Left lobe of liver (tissue), 2 donors: ENCODE measurements at regions not wholly inside any gene's neighbourhood (a gene's known extent, or its start where the extent isn't known, plus 50 kb on each side); places are given as distances from the start of the nearest gene placed in this dataset.

ENCODE experiments used
- ATAC-seq: fragments of 200-7000 bp; cut with Tn5 transposase; one replicate; pipeline ENCODE4 v1.9.1; 2020; ENCODE audit warnings: mild to moderate bottlenecking, moderate library complexity
- DNase-seq: peaks from one replicate; pipeline ENCODE4 v3.0.0-alpha.2; 2020; ENCODE audit warnings: low spot score
- donor health status: DM: no; HTN: no; CAD: no; lungs with moderate emphysema.
- donor health status: DM: no; HTN: yes; CAD: no.

DNA sequence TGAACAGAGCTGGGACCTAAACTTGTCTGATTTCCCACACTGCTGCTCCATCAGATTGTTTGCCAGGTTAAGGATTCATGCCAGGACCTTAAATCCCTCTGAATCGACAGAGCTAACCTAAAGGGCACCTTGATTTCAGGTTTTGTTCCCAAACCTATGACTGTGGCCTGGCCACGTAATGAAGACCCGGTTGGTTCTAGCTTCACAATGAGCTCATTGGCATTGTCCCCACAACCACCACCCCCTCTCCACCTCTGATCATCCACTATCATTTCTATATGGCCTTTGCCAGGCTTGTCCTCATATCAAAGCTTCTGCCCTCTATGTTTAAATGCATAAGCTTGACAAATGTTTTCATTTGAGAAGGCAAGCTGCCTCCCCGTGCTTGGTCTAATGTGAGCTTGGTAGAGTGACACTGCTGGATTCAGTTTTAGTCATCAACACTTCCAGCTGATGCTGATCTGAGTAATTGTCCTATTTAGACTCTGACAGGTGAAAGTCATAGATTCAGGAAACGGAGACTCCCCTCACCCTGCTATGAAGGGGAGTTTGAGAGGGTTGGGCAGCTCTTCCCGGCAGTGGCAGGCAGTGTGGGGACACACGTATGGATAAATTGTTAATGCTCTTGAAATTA lies 407.1 kb upstream of the CFAP20DC start:
- DNase-seq (no peak), ATAC-seq (no peak)

GRCh38 chr3:59451800-59452746 lies 402.2 kb upstream of the CFAP20DC start:
- no peak for DNase-seq
- ATAC-seq, result no peak

DNA sequence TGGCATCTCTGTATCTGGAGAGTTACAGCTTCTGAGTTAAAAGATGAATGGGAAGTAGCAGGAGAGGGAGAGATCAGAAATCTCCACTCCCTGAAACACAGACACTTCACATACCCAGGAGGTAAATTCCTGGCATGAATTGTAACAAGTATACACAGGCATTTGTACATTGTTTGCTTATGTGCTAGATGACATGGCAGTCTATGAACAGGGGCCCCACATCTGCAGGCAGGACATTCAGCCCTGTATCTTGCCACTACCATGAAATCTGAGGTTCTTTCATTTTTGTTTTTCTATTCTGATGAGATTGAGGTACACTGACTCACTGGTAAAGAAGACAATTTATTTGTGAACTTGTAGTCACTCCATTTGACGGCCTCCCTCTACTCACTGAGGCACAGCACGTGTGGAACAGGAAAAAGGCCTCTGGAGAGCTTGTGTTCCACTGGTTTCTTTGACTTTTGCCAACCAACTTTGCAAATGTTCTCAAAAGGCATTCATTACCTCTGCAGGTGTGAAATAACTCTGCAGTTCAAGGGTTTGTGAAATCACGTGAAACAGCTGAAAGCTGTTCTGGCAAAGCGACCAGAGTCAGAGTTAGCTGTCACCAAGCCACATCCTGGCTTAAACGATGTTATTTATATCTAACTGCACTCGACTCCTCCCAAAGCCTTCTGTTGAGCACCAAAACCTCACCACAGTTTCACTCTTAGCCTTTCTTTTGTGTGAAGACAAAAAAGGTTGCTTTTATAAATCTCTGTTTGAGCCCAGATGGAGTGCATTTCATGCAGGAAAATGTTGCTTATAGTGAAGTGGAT lies 401.3 kb upstream of the CFAP20DC start:
- DNase-seq (no peak), ATAC-seq (no peak)

GRCh38 chr3:59450437-59450836 lies 400.6 kb upstream of the CFAP20DC start:
- no peak for ATAC-seq
- no peak for DNase-seq

DNA sequence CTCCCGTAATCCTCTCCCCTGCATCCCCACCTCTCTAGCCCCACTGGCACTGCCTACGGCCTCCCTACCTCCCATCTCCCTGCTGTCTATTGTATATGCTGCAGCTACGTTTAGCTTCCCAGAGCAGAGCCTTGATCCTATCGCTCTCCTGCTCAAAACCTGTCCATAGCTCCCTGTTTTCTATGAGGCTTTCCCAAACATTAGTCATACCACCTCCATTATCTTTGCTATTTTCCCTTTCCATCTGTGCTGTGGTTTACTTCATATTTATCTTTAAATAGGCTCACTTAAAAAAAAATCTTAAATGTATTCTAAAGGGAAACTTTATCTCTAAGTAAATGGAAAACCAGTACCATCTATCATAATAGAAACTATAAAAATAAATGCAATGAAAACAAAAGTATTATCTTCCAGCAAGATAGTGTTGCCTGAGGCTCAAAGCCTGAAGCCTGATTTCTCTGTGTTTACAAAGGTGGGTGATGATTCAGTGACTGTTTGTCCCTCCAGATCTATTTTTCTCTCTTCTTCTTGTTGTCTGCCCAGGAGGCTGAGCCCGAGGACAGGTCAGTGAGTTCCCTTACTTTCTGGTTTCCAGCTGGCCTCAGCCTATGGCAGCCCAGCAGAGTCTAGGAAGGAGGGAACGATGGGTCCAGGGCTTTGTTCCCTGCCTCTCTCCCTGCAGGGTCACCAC lies 397.1 kb upstream of the CFAP20DC start:
- no peak for ATAC-seq
- DNase-seq, result no peak

DNA sequence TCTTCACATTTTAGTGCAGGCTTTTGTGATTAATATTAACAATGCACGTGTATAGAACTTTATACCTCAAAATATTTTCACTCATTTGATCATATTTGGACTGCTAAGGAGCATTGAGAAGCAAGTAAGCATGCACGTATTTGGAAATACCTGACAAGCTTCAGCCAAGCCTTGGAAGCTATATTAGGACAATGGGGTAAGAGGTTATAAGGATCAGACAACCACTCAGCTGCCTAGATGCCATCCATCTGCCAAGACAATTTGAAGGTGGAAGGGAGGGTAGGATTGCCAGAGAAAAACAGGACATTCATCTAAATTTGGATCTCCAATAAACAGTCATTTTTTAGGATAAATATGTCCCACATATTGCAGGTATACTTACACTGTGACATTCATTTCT lies 394.9 kb upstream of the CFAP20DC start:
- no peak for ATAC-seq
- DNase-seq, result no peak

GRCh38 chr3:59444294-59444671 lies 394.5 kb upstream of the CFAP20DC start:
- DNase-seq, result no peak
- ATAC-seq, result no peak

DNA sequence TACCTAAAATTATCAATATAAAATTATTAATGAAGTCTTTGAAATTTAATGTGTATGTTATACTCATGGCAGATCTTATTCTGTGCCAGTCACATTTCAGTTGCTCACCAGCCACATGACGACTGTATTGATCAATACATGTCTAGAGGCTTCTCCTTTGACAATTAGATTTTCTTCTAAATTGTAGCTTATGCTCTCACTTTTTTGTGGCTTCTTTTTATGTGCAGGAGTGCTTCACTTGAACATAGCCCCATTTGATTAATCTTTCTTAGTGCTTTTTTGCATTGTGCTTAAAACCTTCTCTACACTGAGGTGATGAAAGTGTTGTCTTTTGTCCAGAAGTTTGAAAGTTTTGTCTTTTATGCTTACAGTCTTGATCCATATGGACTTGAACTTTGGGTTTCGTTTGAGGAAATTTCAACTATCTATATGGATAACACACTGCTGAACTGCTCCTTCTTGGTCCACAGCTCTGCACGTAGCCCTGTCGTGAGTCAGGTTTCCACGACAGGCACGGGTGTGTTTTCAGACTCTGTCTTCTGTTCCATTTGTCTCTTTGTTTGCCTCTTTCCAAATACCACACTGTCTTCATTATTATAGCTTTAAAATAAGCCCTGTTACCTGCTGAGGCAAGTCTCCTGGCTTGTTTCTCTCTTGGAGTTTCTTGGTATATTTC lies 393.9 kb upstream of the CFAP20DC start:
- DNase-seq (no peak), ATAC-seq (no peak)

GRCh38 chr3:59442046-59442445 lies 392.2 kb upstream of the CFAP20DC start:
- ATAC-seq (no peak), DNase-seq (no peak)

DNA sequence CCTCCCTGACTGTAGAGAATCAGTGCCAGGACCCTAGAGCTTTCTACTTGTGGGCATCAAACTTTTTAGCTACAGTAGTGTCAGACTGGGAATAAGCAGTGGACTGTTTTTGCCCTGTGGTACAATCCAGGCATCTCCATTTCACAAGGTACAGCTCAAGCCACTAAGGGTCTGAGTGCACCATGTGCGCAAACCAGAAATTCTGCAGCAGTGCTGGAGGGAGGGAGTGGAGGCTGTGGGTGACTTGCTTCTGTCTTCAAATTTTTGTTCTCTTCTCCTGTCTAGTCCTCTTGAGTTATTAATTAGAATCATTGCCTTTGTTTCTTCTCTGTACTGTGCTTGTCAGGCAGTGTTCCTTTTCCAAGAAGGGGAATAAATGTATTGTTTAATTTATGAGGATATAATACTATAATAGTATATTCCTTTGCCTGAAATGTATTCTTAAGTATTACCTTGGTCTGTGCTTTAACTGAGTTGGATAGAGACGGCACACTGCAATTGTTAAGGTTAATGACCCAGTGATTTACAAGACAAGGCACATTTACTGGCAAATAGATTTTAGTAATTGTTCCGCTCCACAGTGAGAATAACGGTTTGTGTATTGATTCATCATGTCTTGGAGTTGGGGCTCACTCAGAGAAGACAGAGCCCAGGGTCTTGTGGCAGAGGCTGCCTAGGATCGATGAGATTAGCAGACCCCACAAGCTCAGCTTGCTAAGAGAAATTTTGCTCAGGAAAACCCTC lies 390.6 kb upstream of the CFAP20DC start:
- ATAC-seq (no peak), DNase-seq (no peak)

- DNase-seq (no peak), ATAC-seq (no peak)
Measured at GRCh38 chr3:59438492-59438891, 388.7 kb upstream of the CFAP20DC start.

DNA sequence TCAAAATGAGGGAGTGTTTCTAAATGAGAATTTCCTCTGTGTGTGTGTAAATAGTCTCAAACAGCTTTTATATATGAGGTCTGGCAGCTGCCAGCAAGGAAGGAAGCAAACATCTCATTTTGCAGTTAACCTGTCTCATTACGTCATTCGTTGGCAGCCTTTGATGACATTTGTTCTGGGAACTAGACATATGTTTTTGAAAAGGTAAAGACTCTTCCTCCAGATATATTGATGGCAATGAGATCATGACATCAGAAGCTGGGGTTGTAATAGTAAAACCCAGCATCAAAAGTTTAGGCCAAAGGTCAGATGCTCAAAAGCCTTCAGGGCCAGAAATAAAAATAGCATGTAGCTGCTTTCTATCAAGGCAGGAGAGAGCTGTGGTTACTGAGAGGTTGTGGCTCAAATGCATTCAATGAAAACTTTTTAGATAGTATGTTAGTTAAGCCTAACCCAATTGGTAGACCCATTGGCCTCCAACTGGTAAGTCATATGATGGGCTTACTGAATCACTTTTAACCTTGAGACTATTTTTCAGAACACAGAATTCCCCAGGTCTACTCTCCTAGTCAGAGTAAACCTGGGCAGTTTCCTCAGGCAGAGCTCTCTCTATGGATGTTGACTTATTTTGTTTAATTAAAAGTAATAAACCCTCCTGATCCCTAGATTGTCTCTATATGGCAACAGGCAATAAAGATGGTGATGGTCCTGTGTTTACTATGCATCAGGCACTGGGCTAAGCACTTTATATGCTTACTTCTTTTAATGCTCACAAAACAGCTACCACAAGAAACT lies 386.5 kb upstream of the CFAP20DC start:
- no peak for DNase-seq

DNA sequence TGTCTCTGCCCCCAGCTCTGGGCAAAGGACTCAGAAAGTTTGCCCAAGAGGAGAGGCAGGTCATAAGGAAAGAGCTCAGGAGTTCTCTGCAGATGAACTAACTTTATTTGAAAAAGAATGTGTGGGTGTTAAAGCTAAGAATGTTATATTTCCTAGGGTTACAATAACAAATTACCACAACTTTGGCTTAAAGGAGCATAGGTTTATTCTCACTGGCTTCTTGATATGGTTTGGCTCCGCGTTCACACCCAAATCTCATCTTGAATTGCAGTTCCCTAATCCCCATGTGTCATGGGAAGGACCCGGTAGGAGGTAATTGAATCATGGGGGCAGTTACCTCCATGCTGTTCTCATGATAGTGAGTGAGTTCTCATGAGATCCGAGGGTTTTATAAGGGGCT lies 383.7 kb upstream of the CFAP20DC start:
- no peak for DNase-seq
- no peak for ATAC-seq

More for the DNA sequence above, 386.5 kb upstream of the CFAP20DC start:
- no peak for ATAC-seq

DNA sequence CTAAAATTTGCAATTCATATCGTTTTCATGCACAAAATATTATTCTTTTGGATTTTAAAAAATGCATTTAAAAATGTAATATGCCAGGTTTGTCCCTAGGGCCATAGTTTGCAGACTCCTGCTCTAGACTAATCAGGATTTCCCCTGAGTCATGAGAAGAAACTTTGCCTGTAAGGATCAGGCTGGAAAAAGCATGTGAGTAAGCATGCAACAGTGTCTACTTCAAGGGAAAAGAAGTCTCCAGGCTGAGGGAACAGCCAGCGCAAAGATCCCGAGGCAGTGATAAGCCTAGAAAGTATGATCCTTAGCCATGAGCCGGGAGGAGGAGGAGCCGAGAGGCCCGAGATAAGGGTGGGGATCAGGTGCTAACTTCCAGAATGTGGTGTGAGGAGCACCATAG lies 382.8 kb upstream of the CFAP20DC start:
- DNase-seq, result no peak
- no peak for ATAC-seq

DNA sequence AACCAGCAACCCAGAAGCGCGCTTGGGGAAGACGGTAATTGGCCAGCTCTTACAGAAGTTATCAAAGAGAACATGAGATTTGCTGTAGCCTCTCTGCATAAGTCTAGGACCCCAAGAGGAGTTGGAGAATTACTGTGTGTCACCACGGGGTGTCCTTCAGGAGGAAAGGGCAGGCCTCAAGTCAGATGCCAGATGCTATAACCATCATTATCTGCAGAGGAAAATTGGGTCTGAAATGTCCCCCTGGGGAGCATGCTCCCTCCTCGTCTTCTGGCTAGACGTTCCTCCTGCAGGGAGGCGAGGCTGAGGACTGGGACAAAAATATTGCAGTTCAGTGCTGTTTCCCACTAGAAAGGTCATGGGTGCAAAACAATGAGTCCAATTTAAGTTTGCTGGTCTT lies 380.5 kb upstream of the CFAP20DC start:
- ATAC-seq (no peak), DNase-seq (no peak)

- no peak for ATAC-seq
Measured at GRCh38 chr3:59429198-59429597, 379.4 kb upstream of the CFAP20DC start.

DNA sequence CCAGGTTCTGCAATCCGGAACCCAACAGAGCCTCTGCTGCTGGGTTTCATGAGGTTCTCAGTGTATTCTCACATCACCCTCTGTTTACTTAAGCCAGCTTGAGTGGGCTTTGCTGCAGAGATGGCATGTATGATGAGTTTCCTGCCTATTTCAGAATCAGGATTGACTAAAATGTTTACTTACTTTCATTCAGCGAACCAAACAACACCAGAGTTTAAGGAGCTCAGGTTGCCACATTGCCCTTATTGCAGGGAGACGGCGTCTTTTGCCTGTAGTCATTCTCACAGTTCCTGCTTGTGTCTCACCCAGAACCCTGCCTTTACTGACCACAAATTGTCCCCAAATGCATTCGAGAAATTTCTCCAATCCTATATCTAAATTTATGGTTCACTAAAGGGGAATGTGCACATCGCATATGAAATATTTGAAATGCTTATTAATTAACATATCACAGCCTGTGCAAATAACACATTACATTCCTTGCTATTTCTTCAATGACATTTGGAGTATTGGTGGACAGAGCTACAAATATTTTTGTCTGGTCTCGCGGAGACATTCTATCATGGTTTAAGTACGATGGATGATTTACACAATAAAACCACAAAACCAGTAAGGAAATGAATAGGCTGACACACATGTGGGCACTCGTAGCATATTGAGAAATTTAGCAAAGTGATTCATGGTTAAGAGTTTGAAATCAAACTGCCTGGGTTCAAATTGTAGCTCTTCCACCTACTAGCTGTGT lies 377.2 kb upstream of the CFAP20DC start:
- ATAC-seq, result no peak
- DNase-seq, result no peak

More at GRCh38 chr3:59429198-59429597, 379.4 kb upstream of the CFAP20DC start:
- DNase-seq, result no peak

GRCh38 chr3:59425942-59426341 lies 376.1 kb upstream of the CFAP20DC start:
- DNase-seq, result no peak
- no peak for ATAC-seq
